ENCODE measurements at regions not wholly inside any gene's neighbourhood (a gene's known extent, or its start where the extent isn't known, plus 50 kb on each side); places are given as distances from the start of the nearest gene placed in this dataset.

GRCh38 chr10:3999642-4000041 lies 214.6 kb upstream of the KLF6 start:
- ChIA-PET POLR2A (no interaction called here), CTCF (no interaction called here)
- H3K4me3 ChIP-seq (ENCODE audit: low read depth, low read length) = no peak overlapping the region
- TF ChIP-seq CTCF (IDR thresholded peaks at IDR 0.05; ENCODE audit: insufficient read depth, low read length, missing control alignments) = no peak
- DNase-seq (ENCODE audit: low read depth, low spot score) = no peak

GRCh38 chr10:3996697-3997096 lies 211.7 kb upstream of the KLF6 start:
- H3K4me3 ChIP-seq (ENCODE audit: low read depth, low read length) = no peak overlapping the region
- TF ChIP-seq CTCF (IDR thresholded peaks at IDR 0.05; ENCODE audit: insufficient read depth, low read length, missing control alignments) = no peak
- CTCF ChIA-PET = no interaction called here
- no peak for DNase-seq (ENCODE audit: low read depth, low spot score)
- POLR2A ChIA-PET = no interaction called here

- POLR2A ChIA-PET = no interaction called here
- CTCF ChIA-PET = no interaction called here
- TF ChIP-seq CTCF (IDR thresholded peaks at IDR 0.05; ENCODE audit: insufficient read depth, low read length, missing control alignments) = no peak
- H3K4me3 ChIP-seq (ENCODE audit: low read depth, low read length) = no peak overlapping the region
- peak; percentile 57 for DNase-seq (ENCODE audit: low read depth, low spot score)
These were observed 210.5 kb upstream of the KLF6 start for GRCh38 chr10:3995302-3996210.

- ChIA-PET CTCF (no interaction called here), POLR2A (no interaction called here)
- no peak overlapping the region for H3K4me3 ChIP-seq (ENCODE audit: low read depth, low read length)
- DNase-seq (ENCODE audit: low read depth, low spot score) = no peak
- TF ChIP-seq CTCF (IDR thresholded peaks at IDR 0.05; ENCODE audit: insufficient read depth, low read length, missing control alignments) = no peak
These were observed 207.6 kb upstream of the KLF6 start for GRCh38 chr10:3992382-3993178.

GRCh38 chr10:3990307-3990706 lies 205.3 kb upstream of the KLF6 start:
- no peak for DNase-seq (ENCODE audit: low read depth, low spot score)
- H3K4me3 ChIP-seq (ENCODE audit: low read depth, low read length) = no peak overlapping the region
- POLR2A ChIA-PET = no interaction called here
- TF ChIP-seq CTCF (IDR thresholded peaks at IDR 0.05; ENCODE audit: insufficient read depth, low read length, missing control alignments) = no peak
- CTCF ChIA-PET = no interaction called here

Measured in AG04449 (cell line).